Parathyroid adenoma (tissue), 2 donors: ENCODE measurements at regions not wholly inside any gene's neighbourhood (a gene's known extent, or its start where the extent isn't known, plus 50 kb on each side); places are given as distances from the start of the nearest gene placed in this dataset.

Source experiments
- H2AFZ ChIP-seq: fragments of 300-600 bp; sonication (generic); one replicate; pipeline ENCODE4 v1.7.0; 2017; ENCODE audit warnings: antibody characterized with exemption, mild to moderate bottlenecking
- H3K27ac ChIP-seq: fragments of 300-600 bp; sonication (generic); one replicate; pipeline ENCODE4 v1.7.0; 2017
- H3K27me3 ChIP-seq: fragments of 300-600 bp; sonication (generic); one replicate; pipeline ENCODE4 v1.7.0; 2017; ENCODE audit warnings: low read length; ENCODE audit not compliant: control insufficient read depth, insufficient read depth
- H3K36me3 ChIP-seq: fragments of 300-600 bp; sonication (generic); one replicate; pipeline ENCODE4 v1.7.0; 2017; ENCODE audit warnings: low read length; ENCODE audit not compliant: control insufficient read depth, insufficient read depth
- H3K4me1 ChIP-seq: fragments of 300-600 bp; sonication (generic); one replicate; pipeline ENCODE4 v1.7.0; 2017; ENCODE audit warnings: control low read depth
- H3K4me2 ChIP-seq: fragments of 300-600 bp; sonication (generic); one replicate; pipeline ENCODE4 v1.7.0; 2017; ENCODE audit warnings: low read length
- H3K4me3 ChIP-seq: fragments of 300-600 bp; sonication (generic); one replicate; pipeline ENCODE4 v1.7.0; 2017; ENCODE audit warnings: low read depth, low read length
- H3K79me2 ChIP-seq: fragments of 300-600 bp; sonication (generic); one replicate; pipeline ENCODE4 v1.7.0; 2017; ENCODE audit warnings: control low read depth
- H3K9ac ChIP-seq: fragments of 300-600 bp; sonication (generic); one replicate; pipeline ENCODE4 v1.7.0; 2017; ENCODE audit warnings: mild to moderate bottlenecking
- H3K9me3 ChIP-seq: fragments of 300-600 bp; sonication (generic); one replicate; pipeline ENCODE4 v1.7.0; 2017; ENCODE audit warnings: low read length; ENCODE audit not compliant: control insufficient read depth
- TF ChIP-seq, protein P1 (sequence below): fragments of 300-600 bp; sonication (generic); IDR thresholded peaks from one replicate; pipeline ENCODE4 v1.7.0; 2017; ENCODE audit warnings: antibody characterized with exemption, mild to moderate bottlenecking
- donor health status: primary hyperparathyroidism.

DNA sequence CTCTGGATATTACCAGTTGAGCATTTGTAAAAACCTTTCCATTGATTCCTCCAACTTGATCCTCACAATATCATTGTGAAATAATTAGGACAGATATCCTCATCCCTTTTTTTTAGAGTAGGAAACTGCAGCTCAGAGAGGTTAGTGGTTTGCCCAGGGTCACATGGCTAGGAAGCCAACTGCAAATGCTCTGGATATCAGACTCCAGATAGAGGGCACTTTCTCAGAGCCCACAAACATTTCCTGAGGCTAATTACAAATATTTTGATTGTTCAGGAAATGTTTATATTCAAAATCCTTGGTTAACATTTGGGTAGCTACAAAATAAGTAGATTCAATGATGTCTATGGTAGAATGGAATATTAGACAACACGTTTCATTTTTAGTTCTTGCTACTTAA lies 154.8 kb upstream of the DPYD start:
- TF ChIP-seq, protein P1, sequence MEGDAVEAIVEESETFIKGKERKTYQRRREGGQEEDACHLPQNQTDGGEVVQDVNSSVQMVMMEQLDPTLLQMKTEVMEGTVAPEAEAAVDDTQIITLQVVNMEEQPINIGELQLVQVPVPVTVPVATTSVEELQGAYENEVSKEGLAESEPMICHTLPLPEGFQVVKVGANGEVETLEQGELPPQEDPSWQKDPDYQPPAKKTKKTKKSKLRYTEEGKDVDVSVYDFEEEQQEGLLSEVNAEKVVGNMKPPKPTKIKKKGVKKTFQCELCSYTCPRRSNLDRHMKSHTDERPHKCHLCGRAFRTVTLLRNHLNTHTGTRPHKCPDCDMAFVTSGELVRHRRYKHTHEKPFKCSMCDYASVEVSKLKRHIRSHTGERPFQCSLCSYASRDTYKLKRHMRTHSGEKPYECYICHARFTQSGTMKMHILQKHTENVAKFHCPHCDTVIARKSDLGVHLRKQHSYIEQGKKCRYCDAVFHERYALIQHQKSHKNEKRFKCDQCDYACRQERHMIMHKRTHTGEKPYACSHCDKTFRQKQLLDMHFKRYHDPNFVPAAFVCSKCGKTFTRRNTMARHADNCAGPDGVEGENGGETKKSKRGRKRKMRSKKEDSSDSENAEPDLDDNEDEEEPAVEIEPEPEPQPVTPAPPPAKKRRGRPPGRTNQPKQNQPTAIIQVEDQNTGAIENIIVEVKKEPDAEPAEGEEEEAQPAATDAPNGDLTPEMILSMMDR, result no peak
- Histone ChIP-seq H2AFZ (no peak overlapping the region), H3K4me3 (no peak overlapping the region), H3K9ac (no peak overlapping the region), H3K27ac (no peak overlapping the region), H3K9me3 (no peaks in the 10 kb centered on the region), H3K4me1 (no peaks in the 10 kb centered on the region), H3K4me2 (no peak overlapping the region), H3K27me3 (no peaks in the 10 kb centered on the region), H3K79me2 (no peaks in the 10 kb centered on the region), H3K36me3 (no peaks in the 10 kb centered on the region)

- H3K27me3 ChIP-seq, result no peaks in the 10 kb centered on the region
- no peak overlapping the region for H3K4me3 ChIP-seq
- no peaks in the 10 kb centered on the region for H3K79me2 ChIP-seq
- H3K9ac ChIP-seq, result no peak overlapping the region
- H3K9me3 ChIP-seq, result no peaks in the 10 kb centered on the region
- no peaks in the 10 kb centered on the region for H3K4me1 ChIP-seq
- no peak overlapping the region for H3K4me2 ChIP-seq
- H2AFZ ChIP-seq, result no peak overlapping the region
- H3K36me3 ChIP-seq, result no peaks in the 10 kb centered on the region
- H3K27ac ChIP-seq, result no peak overlapping the region
- TF ChIP-seq, protein P1, result no peak
Observed at GRCh38 chr1:98073823-98074222, 153.0 kb upstream of the DPYD start.

DNA sequence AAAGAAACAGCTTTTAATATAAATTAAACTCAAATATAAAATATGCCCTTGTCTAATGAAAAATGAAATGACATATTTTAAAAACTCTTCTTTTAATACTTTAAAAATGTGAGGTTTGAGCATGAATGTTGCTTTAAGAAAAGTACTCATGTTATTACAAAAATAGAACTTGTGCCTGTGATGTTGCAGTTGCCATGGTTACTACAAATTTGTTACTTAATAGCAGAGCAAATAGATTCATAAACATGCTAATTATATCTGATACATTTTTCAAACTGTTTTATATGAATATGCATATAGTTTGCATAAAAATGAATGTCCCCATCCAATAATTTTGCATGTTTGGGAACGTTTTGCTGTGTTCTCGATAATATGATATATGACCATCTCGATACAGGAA lies 152.3 kb upstream of the DPYD start:
- Histone ChIP-seq H3K27me3 (no peaks in the 10 kb centered on the region), H2AFZ (no peak overlapping the region), H3K4me2 (no peak overlapping the region), H3K9ac (no peak overlapping the region), H3K27ac (no peak overlapping the region), H3K9me3 (no peaks in the 10 kb centered on the region), H3K4me3 (no peak overlapping the region), H3K79me2 (no peaks in the 10 kb centered on the region), H3K4me1 (no peaks in the 10 kb centered on the region), H3K36me3 (no peaks in the 10 kb centered on the region)
- TF ChIP-seq, protein P1, result no peak

GRCh38 chr1:98072047-98072446 lies 151.2 kb upstream of the DPYD start:
- no peaks in the 10 kb centered on the region for H3K79me2 ChIP-seq
- no peak overlapping the region for H3K27ac ChIP-seq
- H3K9ac ChIP-seq, result no peak overlapping the region
- H2AFZ ChIP-seq, result no peak overlapping the region
- no peaks in the 10 kb centered on the region for H3K9me3 ChIP-seq
- TF ChIP-seq, protein P1, result no peak
- H3K4me2 ChIP-seq, result no peak overlapping the region
- H3K36me3 ChIP-seq, result no peaks in the 10 kb centered on the region
- no peak overlapping the region for H3K4me3 ChIP-seq
- H3K4me1 ChIP-seq, result no peaks in the 10 kb centered on the region
- no peaks in the 10 kb centered on the region for H3K27me3 ChIP-seq

DNA sequence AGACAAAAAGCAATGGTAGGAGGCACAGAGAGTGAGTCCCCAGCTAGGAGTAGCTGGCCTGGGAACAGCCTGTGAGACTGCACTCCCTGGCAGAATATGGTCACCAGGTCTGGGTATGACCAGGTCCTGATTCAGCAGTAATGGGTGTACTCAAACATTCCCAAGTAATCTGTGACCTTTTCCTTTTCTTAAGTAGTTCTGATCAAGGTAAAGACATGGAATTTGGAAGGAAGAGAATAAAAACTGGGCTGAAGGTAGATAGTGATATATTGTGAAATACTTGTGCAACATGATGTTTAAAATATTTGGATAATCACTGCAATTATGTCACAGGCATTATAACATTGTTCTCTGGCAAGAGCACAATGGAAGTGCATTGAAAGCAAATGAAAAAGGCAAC lies 147.2 kb upstream of the DPYD start:
- Histone ChIP-seq H3K4me1 (no peaks in the 10 kb centered on the region), H3K9ac (no peak overlapping the region), H3K9me3 (no peaks in the 10 kb centered on the region), H3K36me3 (no peaks in the 10 kb centered on the region), H3K4me3 (no peak overlapping the region), H3K27ac (no peak overlapping the region), H3K27me3 (no peaks in the 10 kb centered on the region), H3K4me2 (no peak overlapping the region), H3K79me2 (no peaks in the 10 kb centered on the region), H2AFZ (no peak overlapping the region)
- TF ChIP-seq, protein P1, result no peak
